ENCODE measurements at regions not wholly inside any gene's neighbourhood (a gene's known extent, or its start where the extent isn't known, plus 50 kb on each side); places are given as distances from the start of the nearest gene placed in this dataset.
"Not testable (repeated sequence)": the region's sequence is repeated elsewhere in the genome, so short reads cannot be mapped to it uniquely, and the experiment has no call there.

- intact Hi-C loops (cut with DNase I; ENCODE audit: low total_unique reads): no loop called here
- WGBS, 2 donors: 53 to 58% methylated on average over 1 of the region's 1 CpG
- H3K4me3 ChIP-seq (ENCODE audit: low read depth, poor library complexity, severe bottlenecking): no peak overlapping the region
- no peak for DNase-seq (ENCODE audit: low spot score in 2 of 2)
- TF ChIP-seq POLR2A (IDR thresholded peaks at IDR 0.05) (no peak), CTCF (IDR thresholded peaks at IDR 0.05) (no peak)
These were observed 160.8 kb downstream of the DEPDC1B start for GRCh38 chr5:60538955-60539866.

- 66 to 77% methylated on average over 2 of the region's 2 CpGs for WGBS, 2 donors
- intact Hi-C loops (cut with DNase I; ENCODE audit: low total_unique reads): no loop called here
- TF ChIP-seq POLR2A (IDR thresholded peaks at IDR 0.05) (no peak), CTCF (IDR thresholded peaks at IDR 0.05) (no peak)
- no peak for DNase-seq (ENCODE audit: low spot score in 2 of 2)
- no peak overlapping the region for H3K4me3 ChIP-seq (ENCODE audit: low read depth, poor library complexity, severe bottlenecking)
These were observed 161.5 kb downstream of the DEPDC1B start for GRCh38 chr5:60538426-60538825.

- intact Hi-C loops (cut with DNase I; ENCODE audit: low total_unique reads): no loop called here
These were observed 164.0 kb downstream of the DEPDC1B start for GRCh38 chr5:60535951-60536350.

GRCh38 chr5:60535198-60535597, 164.8 kb downstream of the DEPDC1B start:
- no peak overlapping the region for H3K4me3 ChIP-seq (ENCODE audit: low read depth, poor library complexity, severe bottlenecking)
- DNase-seq (ENCODE audit: low spot score in 2 of 2): no peak
- intact Hi-C loops (cut with DNase I; ENCODE audit: low total_unique reads): no loop called here
- TF ChIP-seq CTCF (IDR thresholded peaks at IDR 0.05) (no peak), POLR2A (IDR thresholded peaks at IDR 0.05) (no peak)

More at GRCh38 chr5:60535951-60536350, 164.0 kb downstream of the DEPDC1B start:
- H3K4me3 ChIP-seq (ENCODE audit: low read depth, poor library complexity, severe bottlenecking): no peak overlapping the region
- WGBS, 2 donors: 83 to 85% methylated on average over 2 of the region's 2 CpGs
- no peak for TF ChIP-seq POLR2A (IDR thresholded peaks at IDR 0.05)
- no peak for TF ChIP-seq CTCF (IDR thresholded peaks at IDR 0.05)
- no peak for DNase-seq (ENCODE audit: low spot score in 2 of 2)

- no peak for TF ChIP-seq POLR2A (IDR thresholded peaks at IDR 0.05)
- H3K4me3 ChIP-seq (ENCODE audit: low read depth, poor library complexity, severe bottlenecking): no peak overlapping the region
- 74 to 84% methylated on average over 4 of the region's 4 CpGs for WGBS, 2 donors
- intact Hi-C loops (cut with DNase I; ENCODE audit: low total_unique reads): no loop called here
- DNase-seq (ENCODE audit: low spot score in 2 of 2): no peak
These were observed 166.2 kb downstream of the DEPDC1B start for GRCh38 chr5:60533789-60534188.

- H3K4me3 ChIP-seq (ENCODE audit: low read depth, poor library complexity, severe bottlenecking); intact Hi-C loops (cut with DNase I; ENCODE audit: low total_unique reads); DNase-seq (ENCODE audit: low spot score in 2 of 2): not testable (repeated sequence)
- WGBS, 2 donors: 84 to 94% methylated on average over 5 of the region's 5 CpGs
These were observed 167.2 kb downstream of the DEPDC1B start for GRCh38 chr5:60532796-60533195.

GRCh38 chr5:60530144-60530848, 169.7 kb downstream of the DEPDC1B start:
- H3K4me3 ChIP-seq (ENCODE audit: low read depth, poor library complexity, severe bottlenecking); DNase-seq (ENCODE audit: low spot score in 2 of 2); intact Hi-C loops (cut with DNase I; ENCODE audit: low total_unique reads): not testable (repeated sequence)
- 96 to 97% methylated on average over 17 to 28 of the region's 32 CpGs for WGBS, 2 donors
